Neural cell (in vitro differentiated cells): ENCODE measurements at regions not wholly inside any gene's neighbourhood (a gene's known extent, or its start where the extent isn't known, plus 50 kb on each side); places are given as distances from the start of the nearest gene placed in this dataset.

Experiments used
- H2AFZ ChIP-seq: fragments of 200-600, 300-800 bp; sonication (generic), shearing (Covaris generic); 2 replicates; pipeline ENCODE4 v1.6.0; 2014; ENCODE audit warnings: low read depth, mild to moderate bottlenecking, antibody characterized with exemption, low read length, moderate library complexity
- H3F3A ChIP-seq: fragments of 200-600 bp; shearing (Covaris generic); 2 replicates; pipeline ENCODE4 v1.6.1; 2016; ENCODE audit warnings: mild to moderate bottlenecking, moderate library complexity, mixed read lengths, antibody characterized with exemption, low read length; ENCODE audit not compliant: insufficient read depth, poor library complexity, severe bottlenecking
- H3K27ac ChIP-seq: fragments of 200-600, 300-800 bp; sonication (generic), shearing (Covaris generic); 2 replicates; pipeline ENCODE4 v1.5.1; 2014; ENCODE audit warnings: mild to moderate bottlenecking, low read length, moderate library complexity
- H3K27me3 ChIP-seq: fragments of 300-800, 200-600 bp; sonication (generic), shearing (Covaris generic); 2 replicates; pipeline ENCODE4 v1.6.0; 2014; ENCODE audit warnings: mild to moderate bottlenecking, low read depth, low read length, moderate library complexity; ENCODE audit not compliant: insufficient read depth
- H3K36me3 ChIP-seq: fragments of 300-800, 200-600 bp; sonication (generic), shearing (Covaris generic); 2 replicates; pipeline ENCODE4 v1.5.1; 2014; ENCODE audit warnings: mild to moderate bottlenecking, antibody characterized with exemption, low read length, moderate library complexity; ENCODE audit not compliant: insufficient read depth
- H3K4me2 ChIP-seq: fragments of 300-800, 200-600 bp; sonication (generic), shearing (Covaris generic); 2 replicates; pipeline ENCODE4 v1.6.0; 2014; ENCODE audit warnings: mild to moderate bottlenecking, low read length
- H3K4me3 ChIP-seq: fragments of 300-800, 200-600 bp; sonication (generic), shearing (Covaris generic); 2 replicates; pipeline ENCODE4 v1.5.1; 2014; ENCODE audit warnings: mild to moderate bottlenecking, low read length, moderate library complexity
- H3K79me2 ChIP-seq: fragments of 200-600 bp; shearing (Covaris generic); replicated peaks from 2 replicates; pipeline ENCODE4 v1.6.0; 2014; ENCODE audit warnings: mild to moderate bottlenecking, low read length, moderate library complexity; ENCODE audit not compliant: insufficient read depth
- H3K9ac ChIP-seq: fragments of 300-800, 200-600 bp; sonication (generic), shearing (Covaris generic); 2 replicates; pipeline ENCODE4 v1.6.1; 2016; ENCODE audit warnings: mild to moderate bottlenecking, low read length, mixed read lengths
- H3K9me2 ChIP-seq: fragments of 200-600 bp; shearing (Covaris generic); 2 replicates; pipeline ENCODE4 v1.6.1; 2016; ENCODE audit warnings: mild to moderate bottlenecking, low read length, mixed read lengths; ENCODE audit not compliant: insufficient read depth
- H3K9me3 ChIP-seq: fragments of 200-600, 300-800 bp; sonication (generic), shearing (Covaris generic); 2 replicates; pipeline ENCODE4 v1.6.1; 2016; ENCODE audit warnings: mild to moderate bottlenecking, mixed run types, low read length, moderate library complexity, mixed read lengths
- H4K20me1 ChIP-seq: fragments of 200-600 bp; shearing (Covaris generic); 2 replicates; pipeline ENCODE4 v1.6.1; 2016; ENCODE audit warnings: mild to moderate bottlenecking, mixed run types; ENCODE audit not compliant: insufficient read depth
- EP300 ChIP-seq: fragments of 450-650 bp; conservative IDR thresholded peaks from 2 replicates; pipeline ENCODE4 v1.6.1; 2014; ENCODE audit warnings: antibody characterized with exemption, mild to moderate bottlenecking, moderate library complexity; ENCODE audit not compliant: poor library complexity, severe bottlenecking
- EZH2 ChIP-seq: fragments of 200-600, 300-800 bp; shearing (Covaris generic), sonication (generic); IDR thresholded peaks from 2 replicates; pipeline ENCODE4 v1.6.1; 2014; ENCODE audit warnings: antibody characterized with exemption, low read length, borderline replicate concordance, mild to moderate bottlenecking; ENCODE audit not compliant: insufficient read depth, poor library complexity, severe bottlenecking
- MXI1 ChIP-seq: fragments of 450-650 bp; conservative IDR thresholded peaks from 2 replicates; pipeline ENCODE4 v1.6.1; 2014; ENCODE audit warnings: antibody characterized with exemption, mild to moderate bottlenecking; ENCODE audit not compliant: poor library complexity, severe bottlenecking
- POLR2AphosphoS5 ChIP-seq: IDR thresholded peaks from 2 replicates; pipeline ENCODE4 v1.6.1; 2012
- RAD21 ChIP-seq: fragments of 450-650 bp; conservative IDR thresholded peaks from 2 replicates; pipeline ENCODE4 v1.6.1; 2014; ENCODE audit warnings: antibody characterized with exemption, mild to moderate bottlenecking, moderate library complexity
- SMC3 ChIP-seq: fragments of 450-650 bp; conservative IDR thresholded peaks from 2 replicates; pipeline ENCODE4 v1.6.1; 2014; ENCODE audit warnings: antibody characterized with exemption, mild to moderate bottlenecking, moderate library complexity; ENCODE audit not compliant: poor library complexity
- TAF1 ChIP-seq: IDR thresholded peaks from 2 replicates; pipeline ENCODE4 v1.6.1; 2012; ENCODE audit warnings: low read depth
- TF ChIP-seq, protein P1 (sequence below): IDR thresholded peaks from 2 replicates; pipeline ENCODE4 v1.6.1; 2012; ENCODE audit warnings: borderline replicate concordance
- TF ChIP-seq, protein P2 (sequence below): fragments of 450-650 bp; IDR thresholded peaks from 2 replicates; pipeline ENCODE4 v1.5.1; 2014; ENCODE audit warnings: antibody characterized with exemption, mild to moderate bottlenecking, moderate library complexity; ENCODE audit not compliant: poor library complexity, severe bottlenecking

DNA sequence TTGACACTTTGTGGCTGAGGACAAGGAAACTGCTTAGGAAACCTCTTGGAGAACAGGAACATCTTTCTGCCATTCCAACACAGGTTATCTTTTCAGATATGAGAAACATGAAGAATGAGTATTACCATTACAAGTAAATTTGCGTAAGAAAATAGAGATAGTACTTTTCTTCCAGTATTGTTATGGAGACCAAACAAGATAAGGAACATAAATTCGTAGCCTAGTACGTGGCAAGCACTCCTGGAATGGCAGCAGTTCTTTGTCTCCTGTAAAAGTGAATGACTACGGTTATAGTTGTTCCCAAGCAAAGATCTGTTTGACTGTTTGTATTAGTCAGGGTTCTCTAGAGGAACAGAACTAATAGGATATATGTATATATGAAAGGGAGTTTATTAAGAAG is 843.1 kb downstream of the STIM2 start:
- H3K9ac ChIP-seq, result no peak overlapping the region

DNA sequence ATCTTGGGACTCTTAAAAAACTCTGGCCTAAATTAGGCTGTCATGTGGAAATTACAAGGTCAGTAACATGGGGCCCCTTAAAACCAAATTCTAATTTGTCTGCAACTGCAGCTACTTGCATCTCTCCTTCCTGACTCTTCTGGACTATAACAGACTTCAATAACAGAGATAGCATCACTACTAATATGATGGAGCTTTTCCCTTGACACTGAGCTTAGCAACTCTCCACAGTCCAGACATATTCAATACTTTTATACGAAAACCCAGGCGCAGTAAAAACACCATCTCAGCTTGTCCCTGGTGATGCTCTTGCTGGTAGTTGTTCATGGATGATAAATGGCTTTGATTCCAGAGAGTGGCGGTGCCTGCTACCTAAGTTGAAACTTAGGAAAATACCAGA is 850.4 kb downstream of the STIM2 start:
- H3K27me3 ChIP-seq, result no peaks in the 10 kb centered on the region
- no peaks in the 10 kb centered on the region for H3K36me3 ChIP-seq
- no peak overlapping the region for H2AFZ ChIP-seq
- no peaks in the 10 kb centered on the region for H3K9me2 ChIP-seq
- H3K4me3 ChIP-seq, result no peak overlapping the region
- TF ChIP-seq, protein P1, sequence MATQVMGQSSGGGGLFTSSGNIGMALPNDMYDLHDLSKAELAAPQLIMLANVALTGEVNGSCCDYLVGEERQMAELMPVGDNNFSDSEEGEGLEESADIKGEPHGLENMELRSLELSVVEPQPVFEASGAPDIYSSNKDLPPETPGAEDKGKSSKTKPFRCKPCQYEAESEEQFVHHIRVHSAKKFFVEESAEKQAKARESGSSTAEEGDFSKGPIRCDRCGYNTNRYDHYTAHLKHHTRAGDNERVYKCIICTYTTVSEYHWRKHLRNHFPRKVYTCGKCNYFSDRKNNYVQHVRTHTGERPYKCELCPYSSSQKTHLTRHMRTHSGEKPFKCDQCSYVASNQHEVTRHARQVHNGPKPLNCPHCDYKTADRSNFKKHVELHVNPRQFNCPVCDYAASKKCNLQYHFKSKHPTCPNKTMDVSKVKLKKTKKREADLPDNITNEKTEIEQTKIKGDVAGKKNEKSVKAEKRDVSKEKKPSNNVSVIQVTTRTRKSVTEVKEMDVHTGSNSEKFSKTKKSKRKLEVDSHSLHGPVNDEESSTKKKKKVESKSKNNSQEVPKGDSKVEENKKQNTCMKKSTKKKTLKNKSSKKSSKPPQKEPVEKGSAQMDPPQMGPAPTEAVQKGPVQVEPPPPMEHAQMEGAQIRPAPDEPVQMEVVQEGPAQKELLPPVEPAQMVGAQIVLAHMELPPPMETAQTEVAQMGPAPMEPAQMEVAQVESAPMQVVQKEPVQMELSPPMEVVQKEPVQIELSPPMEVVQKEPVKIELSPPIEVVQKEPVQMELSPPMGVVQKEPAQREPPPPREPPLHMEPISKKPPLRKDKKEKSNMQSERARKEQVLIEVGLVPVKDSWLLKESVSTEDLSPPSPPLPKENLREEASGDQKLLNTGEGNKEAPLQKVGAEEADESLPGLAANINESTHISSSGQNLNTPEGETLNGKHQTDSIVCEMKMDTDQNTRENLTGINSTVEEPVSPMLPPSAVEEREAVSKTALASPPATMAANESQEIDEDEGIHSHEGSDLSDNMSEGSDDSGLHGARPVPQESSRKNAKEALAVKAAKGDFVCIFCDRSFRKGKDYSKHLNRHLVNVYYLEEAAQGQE, result no peak
- no peak for TF ChIP-seq EP300
- TF ChIP-seq SMC3, result no peak
- TF ChIP-seq EZH2, result no peak
- no peak for TF ChIP-seq POLR2AphosphoS5
- no peak for TF ChIP-seq TAF1
- no peak overlapping the region for H3K27ac ChIP-seq
- no peaks in the 10 kb centered on the region for H3K9me3 ChIP-seq
- H3K9ac ChIP-seq, result no peak overlapping the region
- no peak overlapping the region for H3K4me2 ChIP-seq
- H3K79me2 ChIP-seq, result no peaks in the 10 kb centered on the region
- H3F3A ChIP-seq, result no peaks in the 10 kb centered on the region
- H4K20me1 ChIP-seq, result no peaks in the 10 kb centered on the region

More for the DNA sequence above, 843.1 kb downstream of the STIM2 start:
- Histone ChIP-seq H3K27me3 (no peaks in the 10 kb centered on the region), H3K79me2 (no peaks in the 10 kb centered on the region), H3K9me2 (no peaks in the 10 kb centered on the region), H3K9me3 (no peaks in the 10 kb centered on the region), H3K4me3 (no peak overlapping the region), H2AFZ (no peak overlapping the region), H3K4me2 (no peak overlapping the region), H4K20me1 (no peaks in the 10 kb centered on the region), H3K27ac (no peak overlapping the region), H3K36me3 (no peaks in the 10 kb centered on the region), H3F3A (no peaks in the 10 kb centered on the region)
- TF ChIP-seq POLR2AphosphoS5 (no peak), SMC3 (no peak)

DNA sequence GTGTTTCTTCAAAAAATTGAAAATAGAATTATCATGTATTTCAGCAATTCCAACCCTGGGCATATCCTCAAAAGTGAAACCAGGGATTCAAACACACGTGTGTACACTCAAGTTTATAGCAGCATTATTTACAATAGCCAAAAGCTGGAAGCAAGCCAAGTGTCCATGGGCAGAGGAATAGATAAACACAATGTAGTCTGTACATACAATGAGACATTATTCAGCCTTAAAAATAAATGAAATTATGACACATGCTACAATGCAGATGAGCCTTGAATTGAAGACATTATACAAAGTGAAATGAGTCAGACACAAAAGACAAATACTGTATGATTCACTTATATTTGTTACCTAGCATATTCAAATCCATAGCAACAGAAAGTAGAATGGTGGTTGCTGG is 853.4 kb downstream of the STIM2 start:
- H3F3A ChIP-seq, result no peaks in the 10 kb centered on the region
- no peak overlapping the region for H3K4me3 ChIP-seq
- no peaks in the 10 kb centered on the region for H3K36me3 ChIP-seq
- H3K27ac ChIP-seq, result no peak overlapping the region
- H4K20me1 ChIP-seq, result no peaks in the 10 kb centered on the region
- no peaks in the 10 kb centered on the region for H3K79me2 ChIP-seq
- TF ChIP-seq, protein P2, sequence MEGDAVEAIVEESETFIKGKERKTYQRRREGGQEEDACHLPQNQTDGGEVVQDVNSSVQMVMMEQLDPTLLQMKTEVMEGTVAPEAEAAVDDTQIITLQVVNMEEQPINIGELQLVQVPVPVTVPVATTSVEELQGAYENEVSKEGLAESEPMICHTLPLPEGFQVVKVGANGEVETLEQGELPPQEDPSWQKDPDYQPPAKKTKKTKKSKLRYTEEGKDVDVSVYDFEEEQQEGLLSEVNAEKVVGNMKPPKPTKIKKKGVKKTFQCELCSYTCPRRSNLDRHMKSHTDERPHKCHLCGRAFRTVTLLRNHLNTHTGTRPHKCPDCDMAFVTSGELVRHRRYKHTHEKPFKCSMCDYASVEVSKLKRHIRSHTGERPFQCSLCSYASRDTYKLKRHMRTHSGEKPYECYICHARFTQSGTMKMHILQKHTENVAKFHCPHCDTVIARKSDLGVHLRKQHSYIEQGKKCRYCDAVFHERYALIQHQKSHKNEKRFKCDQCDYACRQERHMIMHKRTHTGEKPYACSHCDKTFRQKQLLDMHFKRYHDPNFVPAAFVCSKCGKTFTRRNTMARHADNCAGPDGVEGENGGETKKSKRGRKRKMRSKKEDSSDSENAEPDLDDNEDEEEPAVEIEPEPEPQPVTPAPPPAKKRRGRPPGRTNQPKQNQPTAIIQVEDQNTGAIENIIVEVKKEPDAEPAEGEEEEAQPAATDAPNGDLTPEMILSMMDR, result no peak
- TF ChIP-seq SMC3, result no peak
- TF ChIP-seq MXI1, result no peak
- TF ChIP-seq EZH2, result no peak
- TF ChIP-seq POLR2AphosphoS5, result no peak
- TF ChIP-seq EP300, result no peak
- no peak for TF ChIP-seq RAD21
- no peak for TF ChIP-seq TAF1
- TF ChIP-seq, protein P1, result no peak
- no peaks in the 10 kb centered on the region for H3K27me3 ChIP-seq
- H3K4me2 ChIP-seq, result no peak overlapping the region
- H2AFZ ChIP-seq, result no peak overlapping the region
- no peaks in the 10 kb centered on the region for H3K9me3 ChIP-seq
- no peak overlapping the region for H3K9ac ChIP-seq
- no peaks in the 10 kb centered on the region for H3K9me2 ChIP-seq
